Peyer's patch (tissue), 4 donors: ENCODE measurements at regions not wholly inside any gene's neighbourhood (a gene's known extent, or its start where the extent isn't known, plus 50 kb on each side); places are given as distances from the start of the nearest gene placed in this dataset.

ENCODE experiments used
- DNase-seq, 3 donors: peaks; one replicate each; pipeline ENCODE4 v3.0.0-alpha.2; 2017 to 2019
- H3K27ac ChIP-seq, 4 donors: fragments of 200-600 bp; sonication (generic); one replicate each; pipeline ENCODE4 v1.5.1; 2016 to 2019
- H3K27me3 ChIP-seq, 2 donors: fragments of 200-600 bp; sonication (generic); one replicate each; pipeline ENCODE4 v1.5.1; 2019
- H3K36me3 ChIP-seq, 3 donors: fragments of 200-600 bp; sonication (generic); one replicate each; pipeline ENCODE4 v1.5.1; 2016 to 2019
- H3K4me1 ChIP-seq, 4 donors: fragments of 200-600 bp; sonication (generic); one replicate each; pipeline ENCODE4 v1.5.1; 2016 to 2019
- H3K4me3 ChIP-seq, 4 donors: fragments of 200-600 bp; sonication (generic); 1 replicate in 3 of 4; 2 replicates in 1 of 4; pipeline ENCODE4 v1.5.1; 2016 to 2019; ENCODE audit warnings: mild to moderate bottlenecking in 1 of 4
- H3K9me3 ChIP-seq, 4 donors: fragments of 200-600 bp; sonication (generic); one replicate each; pipeline ENCODE4 v1.5.1; 2016 to 2019; ENCODE audit warnings: mild to moderate bottlenecking in 1 of 4
- POLR2A ChIP-seq, 2 donors: fragments of 450-650 bp; IDR thresholded peaks; one replicate each; pipeline ENCODE4 v1.5.1; 2017; ENCODE audit warnings: antibody characterized with exemption in 2 of 2, mild to moderate bottlenecking in 2 of 2, moderate library complexity in 2 of 2
- TF ChIP-seq, protein P1 (sequence below), 6 experiments: fragments of 450-650 bp in 4 of 6; fragments of 200-600 bp in 2 of 6; sonication (generic) in 1 of 6; IDR thresholded peaks; one replicate each; pipeline ENCODE4 v1.5.1; 2017 to 2019; ENCODE audit warnings: antibody characterized with exemption in 6 of 6, mild to moderate bottlenecking in 3 of 6, moderate library complexity in 1 of 6

DNA sequence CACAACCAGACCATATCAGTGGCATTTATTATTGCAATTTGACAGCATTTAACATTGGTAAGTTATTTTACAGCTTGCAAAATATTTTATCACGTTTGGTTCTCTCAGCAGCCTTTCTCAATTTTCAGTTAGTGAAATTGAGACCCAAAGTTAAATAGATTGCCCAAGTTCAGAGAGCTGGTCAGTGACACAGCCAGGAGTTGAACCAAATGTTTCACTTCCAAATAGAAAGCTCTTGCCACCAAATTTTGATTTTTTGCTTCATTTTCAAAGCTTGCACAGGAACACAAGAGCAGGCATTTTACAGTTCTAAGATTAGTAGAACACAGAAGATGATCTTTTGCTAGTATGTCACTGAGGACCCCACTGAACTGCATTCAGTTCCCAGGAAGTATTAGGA, 271.5 kb upstream of the C9orf72 start:
- no peaks in the 10 kb centered on the region for H3K4me1 ChIP-seq
- no peak for DNase-seq
- no peak for TF ChIP-seq POLR2A (IDR thresholded peaks at IDR 0.05)
- TF ChIP-seq, protein P1, sequence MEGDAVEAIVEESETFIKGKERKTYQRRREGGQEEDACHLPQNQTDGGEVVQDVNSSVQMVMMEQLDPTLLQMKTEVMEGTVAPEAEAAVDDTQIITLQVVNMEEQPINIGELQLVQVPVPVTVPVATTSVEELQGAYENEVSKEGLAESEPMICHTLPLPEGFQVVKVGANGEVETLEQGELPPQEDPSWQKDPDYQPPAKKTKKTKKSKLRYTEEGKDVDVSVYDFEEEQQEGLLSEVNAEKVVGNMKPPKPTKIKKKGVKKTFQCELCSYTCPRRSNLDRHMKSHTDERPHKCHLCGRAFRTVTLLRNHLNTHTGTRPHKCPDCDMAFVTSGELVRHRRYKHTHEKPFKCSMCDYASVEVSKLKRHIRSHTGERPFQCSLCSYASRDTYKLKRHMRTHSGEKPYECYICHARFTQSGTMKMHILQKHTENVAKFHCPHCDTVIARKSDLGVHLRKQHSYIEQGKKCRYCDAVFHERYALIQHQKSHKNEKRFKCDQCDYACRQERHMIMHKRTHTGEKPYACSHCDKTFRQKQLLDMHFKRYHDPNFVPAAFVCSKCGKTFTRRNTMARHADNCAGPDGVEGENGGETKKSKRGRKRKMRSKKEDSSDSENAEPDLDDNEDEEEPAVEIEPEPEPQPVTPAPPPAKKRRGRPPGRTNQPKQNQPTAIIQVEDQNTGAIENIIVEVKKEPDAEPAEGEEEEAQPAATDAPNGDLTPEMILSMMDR (IDR thresholded peaks at IDR 0.05): no peak
- no peaks in the 10 kb centered on the region for H3K9me3 ChIP-seq
- no peaks in the 10 kb centered on the region for H3K36me3 ChIP-seq
- H3K27me3 ChIP-seq: no peaks in the 10 kb centered on the region
- no peak overlapping the region for H3K4me3 ChIP-seq
- no peak overlapping the region for H3K27ac ChIP-seq

DNA sequence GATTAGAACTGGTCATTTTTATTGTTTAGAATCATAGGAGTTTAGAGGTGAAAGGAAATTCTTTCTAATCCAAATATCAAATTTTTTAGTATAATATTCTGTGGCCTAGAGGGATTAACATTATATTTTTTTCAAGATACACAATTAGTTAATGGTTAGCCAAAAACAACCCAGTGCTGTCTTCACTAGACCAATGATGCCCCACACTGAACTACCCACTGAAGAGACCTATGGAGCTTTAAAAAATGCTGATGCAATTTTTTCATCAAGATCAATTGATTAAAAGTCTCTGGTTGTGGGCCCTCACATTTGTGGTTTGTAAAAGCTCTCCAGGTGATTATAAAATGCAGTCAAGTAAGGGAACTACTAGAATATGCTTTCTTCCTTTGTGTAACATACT, 274.1 kb upstream of the C9orf72 start:
- H3K27me3 ChIP-seq: no peaks in the 10 kb centered on the region
- no peaks in the 10 kb centered on the region for H3K4me1 ChIP-seq
- no peak overlapping the region for H3K4me3 ChIP-seq
- no peak for DNase-seq
- no peak overlapping the region for H3K27ac ChIP-seq
- no peak for TF ChIP-seq POLR2A (IDR thresholded peaks at IDR 0.05)
- TF ChIP-seq, protein P1 (IDR thresholded peaks at IDR 0.05): no peak
- no peaks in the 10 kb centered on the region for H3K36me3 ChIP-seq
- no peaks in the 10 kb centered on the region for H3K9me3 ChIP-seq

DNA sequence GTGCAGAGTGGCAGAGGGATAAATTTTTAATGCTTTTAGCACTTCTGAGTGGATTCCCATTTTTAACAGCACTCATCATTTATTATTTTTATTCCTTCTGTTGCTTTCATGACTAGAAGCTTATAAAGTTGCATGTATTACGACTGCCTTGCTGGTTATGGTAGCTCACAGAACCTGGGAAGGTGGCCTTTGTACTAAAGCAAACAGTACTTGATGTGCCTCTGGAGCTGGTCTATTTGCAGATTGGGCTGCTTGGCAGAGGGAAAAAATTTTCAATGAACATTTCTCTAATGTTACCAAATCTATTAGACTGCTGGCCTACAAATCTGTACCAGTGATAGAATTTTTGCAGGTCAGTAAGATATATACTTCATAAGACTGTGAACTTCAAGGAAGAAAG, 274.5 kb upstream of the C9orf72 start:
- Histone ChIP-seq H3K4me1 (no peaks in the 10 kb centered on the region), H3K27ac (no peak overlapping the region), H3K27me3 (no peaks in the 10 kb centered on the region), H3K4me3 (no peak overlapping the region), H3K36me3 (no peaks in the 10 kb centered on the region), H3K9me3 (no peaks in the 10 kb centered on the region)
- DNase-seq: no peak
- no peak for TF ChIP-seq POLR2A (IDR thresholded peaks at IDR 0.05)

DNA sequence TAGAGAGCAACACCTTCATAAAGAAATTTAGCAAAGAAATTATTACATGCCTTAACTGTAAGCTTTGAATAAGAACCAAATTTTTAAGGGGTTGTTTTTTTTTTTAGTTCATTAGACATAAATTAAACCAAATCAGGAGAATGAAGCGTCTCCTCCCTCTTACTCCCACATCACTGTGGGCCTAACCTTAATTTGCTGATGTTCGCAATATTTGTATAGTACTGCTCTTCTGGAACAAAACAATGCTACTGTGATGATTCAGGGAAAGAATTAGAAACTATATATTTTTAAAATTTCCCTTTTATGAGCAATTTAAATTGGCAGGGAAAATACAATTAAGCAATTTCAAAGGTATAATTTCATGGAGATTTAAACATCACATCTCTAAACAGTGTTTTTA, 275.0 kb upstream of the C9orf72 start:
- H3K27ac ChIP-seq: no peak overlapping the region
- TF ChIP-seq, protein P1 (IDR thresholded peaks at IDR 0.05): no peak
- H3K4me1 ChIP-seq: no peaks in the 10 kb centered on the region
- no peak for DNase-seq
- no peaks in the 10 kb centered on the region for H3K9me3 ChIP-seq
- no peak overlapping the region for H3K4me3 ChIP-seq
- H3K27me3 ChIP-seq: no peaks in the 10 kb centered on the region
- no peaks in the 10 kb centered on the region for H3K36me3 ChIP-seq

DNA sequence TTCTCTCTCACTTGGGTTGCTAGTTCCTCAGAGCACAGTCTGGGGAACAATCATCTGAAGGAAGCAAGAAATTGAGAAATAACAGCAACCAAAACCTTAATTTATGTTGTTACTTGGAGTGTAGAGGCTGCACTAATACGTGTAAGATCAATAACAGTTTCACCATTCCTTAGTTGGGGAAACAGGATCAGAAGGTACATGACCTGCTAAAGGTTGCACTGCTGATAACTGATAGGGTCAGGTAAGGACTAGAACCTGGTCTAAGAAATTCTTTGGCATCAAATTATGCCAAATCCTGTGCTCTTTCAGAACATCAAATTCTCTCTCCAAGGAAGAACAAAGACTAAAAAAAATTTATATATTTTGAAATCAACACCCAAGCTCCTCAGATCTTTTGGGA, 278.6 kb upstream of the C9orf72 start:
- no peak overlapping the region for H3K27ac ChIP-seq
- no peaks in the 10 kb centered on the region for H3K36me3 ChIP-seq
- H3K27me3 ChIP-seq: no peaks in the 10 kb centered on the region
- no peak overlapping the region for H3K4me3 ChIP-seq
- H3K4me1 ChIP-seq: no peaks in the 10 kb centered on the region
- TF ChIP-seq, protein P1 (IDR thresholded peaks at IDR 0.05): no peak
- TF ChIP-seq POLR2A (IDR thresholded peaks at IDR 0.05): no peak
- no peaks in the 10 kb centered on the region for H3K9me3 ChIP-seq
- no peak for DNase-seq

DNA sequence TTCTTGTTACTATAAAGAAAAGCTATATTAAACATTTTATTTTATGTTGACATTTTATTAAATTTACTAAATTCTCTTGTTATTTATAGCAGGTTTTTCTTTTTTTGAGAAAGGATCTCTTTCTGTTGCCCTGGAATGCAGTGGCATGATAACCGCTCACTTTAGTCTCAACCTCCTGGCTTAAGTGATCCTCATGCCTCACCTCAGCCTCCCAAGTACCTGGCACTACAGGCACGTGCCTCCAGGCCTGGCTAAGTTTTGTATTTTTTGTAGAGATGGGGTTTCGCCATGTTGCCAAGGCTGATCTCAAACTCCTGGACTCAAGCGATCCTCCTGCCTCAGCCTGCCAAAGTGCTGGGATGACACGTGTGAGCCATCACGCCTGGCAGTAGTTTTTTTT, 280.2 kb upstream of the C9orf72 start:
- H3K4me3 ChIP-seq: no peak overlapping the region
- H3K4me1 ChIP-seq: no peaks in the 10 kb centered on the region
- no peaks in the 10 kb centered on the region for H3K27me3 ChIP-seq
- H3K27ac ChIP-seq: no peak overlapping the region
- no peaks in the 10 kb centered on the region for H3K36me3 ChIP-seq
- no peaks in the 10 kb centered on the region for H3K9me3 ChIP-seq
- no peak for TF ChIP-seq POLR2A (IDR thresholded peaks at IDR 0.05)
- TF ChIP-seq, protein P1 (IDR thresholded peaks at IDR 0.05): no peak
- no peak for DNase-seq
